Uterus (tissue), 3 donors: ENCODE measurements at regions not wholly inside any gene's neighbourhood (a gene's known extent, or its start where the extent isn't known, plus 50 kb on each side); places are given as distances from the start of the nearest gene placed in this dataset.

Experiments
- DNase-seq, 2 donors: peaks; one replicate each; pipeline ENCODE4 v3.0.0-alpha.2; 2019 to 2020
- H3K27ac ChIP-seq, 2 donors: fragments of 200-600 bp; sonication (generic); 1 replicate in 1 of 2; 2 replicates in 1 of 2; pipeline ENCODE4 v1.5.1; 2016 to 2018
- H3K27me3 ChIP-seq, 2 donors: fragments of 200-600 bp; sonication (generic); one replicate each; pipeline ENCODE4 v1.5.1; 2018 to 2019; ENCODE audit warnings: control low read depth in 1 of 2
- H3K36me3 ChIP-seq, 2 donors: fragments of 200-600 bp; sonication (generic); one replicate each; pipeline ENCODE4 v1.5.1; 2019; ENCODE audit warnings: control low read depth in 1 of 2
- H3K4me1 ChIP-seq, 2 donors: fragments of 200-600 bp; sonication (generic); one replicate each; pipeline ENCODE4 v1.5.1; 2018 to 2019; ENCODE audit warnings: control low read depth in 1 of 2
- H3K4me3 ChIP-seq, 2 donors: fragments of 200-600 bp; sonication (generic); 1 replicate in 1 of 2; 2 replicates in 1 of 2; pipeline ENCODE4 v1.5.1; 2018 to 2019; ENCODE audit warnings: mild to moderate bottlenecking in 1 of 2
- H3K9me3 ChIP-seq, 2 donors: fragments of 200-600 bp; sonication (generic); one replicate each; pipeline ENCODE4 v1.5.1; 2019; ENCODE audit warnings: control low read depth in 1 of 2
- CTCF ChIP-seq, 4 experiments: fragments of 200-600 bp in 2 of 4; fragments of 450-650 bp in 2 of 4; sonication (generic) in 2 of 4; IDR thresholded peaks; one replicate each; pipeline ENCODE4 v1.5.1; 2016 to 2019; ENCODE audit warnings: antibody characterized with exemption in 4 of 4, mild to moderate bottlenecking in 2 of 4, moderate library complexity in 1 of 4
- POLR2A ChIP-seq, 2 donors: fragments of 450-650 bp; IDR thresholded peaks; one replicate each; pipeline ENCODE4 v1.6.1; 2016; ENCODE audit warnings: antibody characterized with exemption in 2 of 2, mild to moderate bottlenecking in 1 of 2, moderate library complexity in 1 of 2
- intact Hi-C: fragments of 100-400 bp; cut with DNase I; formaldehyde crosslinking; loops from one replicate; pipeline ENCODE4 v1.15.1; 2023; ENCODE audit warnings: low total_unique reads
- donor health status: DM: yes; HTN: yes; CAD: no.

- Histone ChIP-seq H3K4me3 (no peak overlapping the region), H3K4me1 (peaks cover 0 to 4% of the 10 kb centered on the region in 2 donors), H3K9me3 (no peaks in the 10 kb centered on the region), H3K36me3 (no peaks in the 10 kb centered on the region), H3K27me3 (no peaks in the 10 kb centered on the region), H3K27ac (no peak overlapping the region)
- DNase-seq, result no peak
- TF ChIP-seq POLR2A (IDR thresholded peaks at IDR 0.05) (no peak), CTCF (IDR thresholded peaks at IDR 0.05) (no peak)
- intact Hi-C loops, result no loop called here
These were observed 652.1 kb downstream of the RNF144B start for GRCh38 chr6:19039287-19039686.

DNA sequence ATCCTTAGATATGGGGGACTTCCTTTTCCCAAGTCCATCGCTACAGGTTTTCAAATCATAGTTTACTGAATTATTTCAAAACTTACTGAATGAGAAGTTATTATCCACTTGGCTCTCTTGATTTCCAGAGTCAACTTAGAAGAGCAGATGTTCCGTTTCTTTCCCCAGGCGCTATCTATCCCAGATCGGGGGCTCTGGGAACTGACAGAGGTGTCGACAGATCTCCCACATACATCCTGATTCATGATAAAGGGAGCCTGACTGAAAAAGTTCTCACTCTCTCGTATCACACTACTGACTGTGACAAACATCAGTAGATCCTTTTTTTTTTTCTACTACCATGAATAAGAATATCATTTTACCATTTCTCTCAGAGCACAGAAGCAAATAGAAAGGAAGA lies 654.8 kb downstream of the RNF144B start:
- Histone ChIP-seq H3K27ac (no peak overlapping the region), H3K4me3 (no peak overlapping the region), H3K4me1 (no peaks in the 10 kb centered on the region), H3K9me3 (no peaks in the 10 kb centered on the region), H3K27me3 (no peaks in the 10 kb centered on the region), H3K36me3 (no peaks in the 10 kb centered on the region)
- intact Hi-C loops, result no loop called here
- DNase-seq, result no peak
- no peak for TF ChIP-seq CTCF (IDR thresholded peaks at IDR 0.05)
- TF ChIP-seq POLR2A (IDR thresholded peaks at IDR 0.05), result no peak

DNA sequence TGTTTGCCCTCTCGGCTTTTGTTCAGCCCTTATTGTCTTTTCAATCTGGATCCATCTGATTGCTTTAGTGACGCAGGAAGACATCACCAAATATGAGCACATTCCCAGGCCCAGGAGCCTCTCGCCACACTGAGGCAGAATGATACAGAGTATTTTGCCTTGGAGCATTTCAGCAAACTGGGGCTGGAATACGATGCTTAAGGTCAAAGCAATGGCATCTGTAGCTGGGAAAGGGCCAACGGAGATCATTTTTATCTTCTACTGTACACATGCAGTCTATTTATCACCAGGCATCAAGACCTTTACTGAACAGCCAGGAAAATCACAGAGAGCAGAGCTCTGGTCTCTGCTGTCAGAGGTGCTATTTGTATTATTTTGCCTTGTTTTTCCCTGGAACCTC lies 655.3 kb downstream of the RNF144B start:
- Histone ChIP-seq H3K4me3 (no peak overlapping the region), H3K27me3 (no peaks in the 10 kb centered on the region), H3K9me3 (no peaks in the 10 kb centered on the region), H3K36me3 (no peaks in the 10 kb centered on the region), H3K27ac (peak overlapping the region in 1 of 2 donors; percentile 51), H3K4me1 (no peaks in the 10 kb centered on the region)
- DNase-seq, result no peak
- intact Hi-C loops, result no loop called here
- TF ChIP-seq CTCF (IDR thresholded peaks at IDR 0.05) (no peak), POLR2A (IDR thresholded peaks at IDR 0.05) (no peak)

DNA sequence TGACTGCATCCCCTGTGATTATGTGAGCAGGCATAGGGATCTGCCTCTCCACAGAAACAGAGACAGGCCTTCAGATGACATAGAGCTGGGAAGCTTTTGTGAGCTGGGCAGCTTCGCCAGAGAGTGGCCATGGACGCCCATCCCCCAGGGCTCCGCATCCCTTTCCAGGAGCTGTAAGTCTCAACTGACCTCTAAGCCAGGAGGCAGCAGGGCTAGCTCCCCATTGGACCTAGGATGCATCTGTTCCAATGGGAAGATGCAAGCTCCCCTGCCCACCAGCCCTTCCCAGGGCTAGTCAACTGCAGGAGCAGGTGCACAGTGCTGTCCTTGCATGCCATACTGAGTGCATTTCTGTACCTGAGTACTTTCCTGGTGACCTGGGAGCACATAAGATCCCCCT lies 663.6 kb downstream of the RNF144B start:
- Histone ChIP-seq H3K36me3 (no peaks in the 10 kb centered on the region), H3K4me1 (no peaks in the 10 kb centered on the region), H3K4me3 (no peak overlapping the region), H3K9me3 (no peaks in the 10 kb centered on the region), H3K27me3 (no peaks in the 10 kb centered on the region), H3K27ac (no peak overlapping the region)
- TF ChIP-seq CTCF (IDR thresholded peaks at IDR 0.05) (no peak), POLR2A (IDR thresholded peaks at IDR 0.05) (no peak)
- DNase-seq, result no peak
- intact Hi-C loops, result no loop called here

DNA sequence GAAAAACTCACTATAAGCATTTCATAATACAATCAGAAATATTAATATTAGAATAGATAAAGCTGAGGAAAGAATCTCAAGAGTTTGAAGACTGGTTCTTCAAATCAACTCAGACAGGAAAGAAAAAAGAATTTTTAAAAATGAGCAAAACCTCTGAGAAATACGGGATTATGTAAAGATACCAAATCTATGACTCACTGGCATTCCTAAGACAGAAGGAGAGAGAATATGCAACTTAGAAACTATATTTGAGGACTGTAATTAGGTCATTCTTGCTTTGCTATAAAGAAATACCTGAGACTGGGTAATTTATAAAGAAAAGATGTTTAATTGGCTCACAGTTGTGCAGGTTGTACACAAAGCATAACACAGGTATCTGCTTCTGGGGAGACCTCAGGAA lies 665.1 kb downstream of the RNF144B start:
- no peaks in the 10 kb centered on the region for H3K4me1 ChIP-seq
- no peaks in the 10 kb centered on the region for H3K27me3 ChIP-seq
- DNase-seq, result no peak
- no peak for TF ChIP-seq CTCF (IDR thresholded peaks at IDR 0.05)
- no peak for TF ChIP-seq POLR2A (IDR thresholded peaks at IDR 0.05)
- no peak overlapping the region for H3K4me3 ChIP-seq
- intact Hi-C loops, result no loop called here
- no peaks in the 10 kb centered on the region for H3K36me3 ChIP-seq
- H3K27ac ChIP-seq, result no peak overlapping the region
- no peaks in the 10 kb centered on the region for H3K9me3 ChIP-seq
